Umbilical cord (tissue), 1 donor: ENCODE measurements at regions not wholly inside any gene's neighbourhood (a gene's known extent, or its start where the extent isn't known, plus 50 kb on each side); places are given as distances from the start of the nearest gene placed in this dataset.

ENCODE experiments used
- DNase-seq: peaks from one replicate; pipeline ENCODE4 v3.0.0-alpha.2; 2015; ENCODE audit warnings: low spot score

- DNase-seq: no peak
Observed at GRCh38 chr5:113901718-113902117, 388.2 kb downstream of the YTHDC2 start.

- DNase-seq: peak; percentile 91
Observed at GRCh38 chr5:113902917-113903660, 389.6 kb downstream of the YTHDC2 start.

- no peak for DNase-seq
Observed at GRCh38 chr5:113909782-113910181, 396.3 kb downstream of the YTHDC2 start.

- peak; percentile 76 for DNase-seq
Observed at GRCh38 chr5:113917997-113918396, 404.5 kb downstream of the YTHDC2 start.

GRCh38 chr5:113922343-113922742, 408.8 kb downstream of the YTHDC2 start:
- no peak for DNase-seq

- no peak for DNase-seq
Observed at GRCh38 chr5:113935453-113935852, 422.0 kb downstream of the YTHDC2 start.

- DNase-seq: no peak
Observed at GRCh38 chr5:113937301-113937700, 423.8 kb downstream of the YTHDC2 start.

- DNase-seq: no peak
Observed at GRCh38 chr5:113939988-113940387, 421.9 kb upstream of the KCNN2 start.

GRCh38 chr5:113950186-113950585, 411.7 kb upstream of the KCNN2 start:
- DNase-seq: peak; percentile 34

GRCh38 chr5:113965225-113965624, 396.6 kb upstream of the KCNN2 start:
- no peak for DNase-seq

- DNase-seq: peak; percentile 45
Observed at GRCh38 chr5:113969901-113970300, 392.0 kb upstream of the KCNN2 start.

GRCh38 chr5:113971454-113971853, 390.4 kb upstream of the KCNN2 start:
- DNase-seq: no peak

- DNase-seq: no peak
Observed at GRCh38 chr5:113974976-113975375, 386.9 kb upstream of the KCNN2 start.

GRCh38 chr5:113984928-113985327, 376.9 kb upstream of the KCNN2 start:
- peak; percentile 25 for DNase-seq

- no peak for DNase-seq
Observed at GRCh38 chr5:113985505-113985904, 376.4 kb upstream of the KCNN2 start.

GRCh38 chr5:113989278-113989912, 372.5 kb upstream of the KCNN2 start:
- no peak for DNase-seq

GRCh38 chr5:113989913-113990305, 372.0 kb upstream of the KCNN2 start:
- no peak for DNase-seq

GRCh38 chr5:114001076-114001475, 360.8 kb upstream of the KCNN2 start:
- DNase-seq: peak; percentile 79

- no peak for DNase-seq
Observed at GRCh38 chr5:114006582-114006981, 355.3 kb upstream of the KCNN2 start.

GRCh38 chr5:114007678-114008077, 354.2 kb upstream of the KCNN2 start:
- no peak for DNase-seq

- no peak for DNase-seq
Observed at GRCh38 chr5:114010362-114010761, 351.5 kb upstream of the KCNN2 start.

- peak; percentile 13 for DNase-seq
Observed at GRCh38 chr5:114018186-114018585, 343.7 kb upstream of the KCNN2 start.

- DNase-seq: no peak
Observed at GRCh38 chr5:114038756-114039155, 323.1 kb upstream of the KCNN2 start.
